Astrocyte (in vitro differentiated cells and primary cell): ENCODE measurements at regions not wholly inside any gene's neighbourhood (a gene's known extent, or its start where the extent isn't known, plus 50 kb on each side); places are given as distances from the start of the nearest gene placed in this dataset.

Experiments
- CTCF ChIP-seq: IDR thresholded peaks from 2 replicates; pipeline ENCODE4 v1.5.1; 2011; ENCODE audit warnings: low read depth, mild to moderate bottlenecking, inconsistent platforms, low read length, moderate library complexity; ENCODE audit not compliant: insufficient read depth
- EZH2 ChIP-seq: IDR thresholded peaks from 2 replicates; pipeline ENCODE4 v1.6.1; 2012; ENCODE audit warnings: mild to moderate bottlenecking, low read length, inconsistent platforms; ENCODE audit not compliant: insufficient read depth

GRCh38 chr13:99907038-99907437, 64.5 kb downstream of the ZIC5 start:
- TF ChIP-seq CTCF (no peak), EZH2 (no peak)
